Panc1 (cell line): ENCODE measurements at regions not wholly inside any gene's neighbourhood (a gene's known extent, or its start where the extent isn't known, plus 50 kb on each side); places are given as distances from the start of the nearest gene placed in this dataset.

Experiments used
- ATAC-seq: fragments of 200-7000 bp; cut with Tn5 transposase; 2 replicates; pipeline ENCODE4 v1.9.1; 2020; ENCODE audit warnings: mild to moderate bottlenecking, moderate library complexity
- BruUV-seq: library from RNA; stranded (reverse); fragments of 400-500 nt; replicated peaks from 2 replicates; lab custom pipeline; 2021; lab: Mats Ljungman, UMichigan
- CTCF ChIA-PET: fragments of 300-600 bp; sonication (Branson Sonifier 250); formaldehyde crosslinking; loops from one replicate; lab custom pipeline; 2022; ENCODE audit warnings: antibody characterized with exemption; lab: Charles Lee
- POLR2A ChIA-PET: fragments of 300-600 bp; sonication (Branson Sonifier 250); formaldehyde crosslinking; loops from one replicate; lab custom pipeline; 2022; ENCODE audit warnings: antibody characterized with exemption; lab: Charles Lee
- DNase-seq: peaks from one replicate; pipeline ENCODE4 v3.0.0-alpha.2; 2010; ENCODE audit warnings: low read depth, low spot score
- H3K27ac ChIP-seq: 2 replicates; pipeline ENCODE4 v1.5.1; 2011; ENCODE audit warnings: mild to moderate bottlenecking, low read length, inconsistent platforms
- H3K27me3 ChIP-seq: fragments of 200-500 bp; sonication (Bioruptor generic); 2 replicates; pipeline ENCODE4 v1.6.0; 2014; ENCODE audit warnings: low read length, inconsistent platforms; ENCODE audit not compliant: control insufficient read depth, insufficient read depth
- H3K36me3 ChIP-seq: fragments of 200-500 bp; sonication (Bioruptor generic); 2 replicates; pipeline ENCODE4 v1.5.1; 2014; ENCODE audit warnings: inconsistent platforms, mild to moderate bottlenecking, low read length, moderate library complexity; ENCODE audit not compliant: control insufficient read depth, insufficient read depth
- H3K4me1 ChIP-seq: 2 replicates; pipeline ENCODE4 v1.5.1; 2011; ENCODE audit warnings: inconsistent platforms, mild to moderate bottlenecking, low read length, moderate library complexity; ENCODE audit not compliant: control insufficient read depth, insufficient read depth
- H3K4me3 ChIP-seq, 2 experiments: 2 replicates each; pipeline ENCODE4 v1.5.1; 2011 to 2012; ENCODE audit warnings: low read depth in 2 of 2, low read length in 2 of 2, mild to moderate bottlenecking in 2 of 2, inconsistent platforms in 1 of 2, moderate library complexity in 1 of 2
- H3K9me3 ChIP-seq: fragments of 200-500 bp; sonication (Bioruptor generic); 2 replicates; pipeline ENCODE4 v1.5.1; 2014; ENCODE audit warnings: low read depth, mild to moderate bottlenecking, inconsistent platforms, low read length, moderate library complexity; ENCODE audit not compliant: control insufficient read depth, insufficient read depth
- POLR2AphosphoS5 ChIP-seq: IDR thresholded peaks from 2 replicates; pipeline ENCODE4 v1.6.1; 2012; ENCODE audit warnings: mild to moderate bottlenecking, low read depth, low read length, moderate library complexity
- SIN3A ChIP-seq: IDR thresholded peaks from 2 replicates; pipeline ENCODE4 v1.6.1; 2012; ENCODE audit warnings: low read depth, mild to moderate bottlenecking, low read length, moderate library complexity, borderline replicate concordance; ENCODE audit not compliant: insufficient read depth
- TCF7L2 ChIP-seq: IDR thresholded peaks from 2 replicates; pipeline ENCODE4 v1.6.1; 2011; ENCODE audit warnings: mild to moderate bottlenecking, low read depth, low read length, inconsistent platforms
- in situ Hi-C: cut with HindIII; loops from 2 replicates; pipeline ENCODE4 v1.10.0; 2016; ENCODE audit warnings: low sequenced_read_pairs, low pct_unique_long_range_greater_than_20kb
- intact Hi-C: fragments of 100-400 bp; cut with micrococcal nuclease; formaldehyde crosslinking; loops from one replicate; pipeline ENCODE4 v1.10.0; 2022; ENCODE audit not compliant: unreplicated experiment
- TF ChIP-seq, protein P1 (sequence below): fragments of 450-650 bp; IDR thresholded peaks from 2 replicates; pipeline ENCODE4 v1.5.1; 2017; ENCODE audit warnings: mild to moderate bottlenecking
- TF ChIP-seq, protein P2 (sequence below), 2 experiments: IDR thresholded peaks; 2 replicates each; pipeline ENCODE4 v1.6.1; 2011 to 2012; ENCODE audit warnings: low read depth in 2 of 2, control low read depth in 1 of 2, low read length in 1 of 2, mild to moderate bottlenecking in 1 of 2, moderate library complexity in 1 of 2; ENCODE audit not compliant: insufficient read depth in 1 of 2

DNA sequence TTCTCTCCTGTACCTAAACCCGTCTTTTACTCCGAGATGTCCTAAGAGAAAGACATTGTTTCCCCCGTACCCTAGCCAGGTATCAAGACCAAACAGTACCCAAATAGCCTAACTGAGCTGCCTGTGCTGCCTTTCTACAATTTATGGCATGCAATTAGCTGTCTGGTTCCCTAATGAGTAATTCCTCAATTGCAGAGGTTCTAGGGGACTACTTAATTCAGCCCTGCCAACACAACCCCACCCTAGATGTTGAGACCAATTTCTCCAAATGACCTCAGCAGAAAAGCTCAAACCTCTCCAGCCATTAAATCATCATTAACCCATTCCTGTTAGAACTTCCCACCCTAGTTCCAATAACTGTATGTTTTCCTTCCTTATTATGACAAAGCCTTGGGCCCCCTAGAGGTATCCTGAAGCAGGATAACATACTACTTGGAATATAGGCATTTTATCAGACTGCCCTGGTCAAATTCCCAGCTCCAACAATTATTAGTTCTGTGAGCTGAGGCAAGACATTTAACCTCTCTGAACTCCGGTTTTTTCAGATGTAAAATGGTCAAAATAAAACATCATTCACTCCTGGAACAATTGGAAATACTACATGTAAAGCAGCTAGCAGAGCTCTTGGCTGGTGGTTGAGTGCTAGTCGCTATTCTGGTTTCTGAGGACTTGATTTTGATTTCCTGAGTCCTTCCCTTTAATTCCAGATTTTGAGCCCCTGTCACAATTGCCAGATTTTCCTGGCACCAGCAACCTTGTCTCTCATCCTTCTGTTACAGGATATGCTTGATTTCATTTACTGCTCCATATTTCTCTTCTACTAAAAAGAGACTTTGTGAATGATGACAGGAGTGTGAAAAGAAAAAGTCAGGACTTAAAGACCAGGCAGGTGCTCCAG is 244.6 kb upstream of the TENM3 start:
- no peak for TF ChIP-seq POLR2AphosphoS5
- H3K4me1 ChIP-seq = no peaks in the 10 kb centered on the region
- CTCF ChIA-PET = no interaction called here
- in situ Hi-C loops (no loop called here), intact Hi-C loops (no loop called here)
- no peak for ATAC-seq
- H3K9me3 ChIP-seq = no peaks in the 10 kb centered on the region
- no TSS peak for BruUV-seq
- H3K27ac ChIP-seq = no peak overlapping the region
- no peak overlapping the region for H3K4me3 ChIP-seq
- no peaks in the 10 kb centered on the region for H3K36me3 ChIP-seq
- no peaks in the 10 kb centered on the region for H3K27me3 ChIP-seq
- POLR2A ChIA-PET = no interaction called here
- no peak for DNase-seq

DNA sequence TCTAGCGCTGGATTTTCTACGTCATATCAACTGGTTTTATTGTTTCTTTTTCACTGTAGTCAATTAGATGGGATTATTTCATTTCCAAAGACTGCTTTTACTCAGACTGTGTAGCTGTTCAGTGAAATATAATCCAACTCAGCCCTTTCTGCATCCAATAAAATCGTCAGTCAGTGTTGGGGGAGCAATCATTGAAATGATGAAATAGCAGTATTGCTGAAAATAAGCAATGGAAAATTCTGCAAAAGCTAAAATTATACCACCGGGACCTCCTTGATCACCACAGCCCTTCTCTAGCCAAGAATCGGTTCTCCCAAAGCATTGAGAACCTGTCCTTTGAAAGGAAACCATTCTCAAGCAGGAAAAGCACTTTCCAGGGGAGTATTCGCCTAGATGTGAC is 243.1 kb upstream of the TENM3 start:
- Histone ChIP-seq H3K27me3 (no peaks in the 10 kb centered on the region), H3K4me1 (no peaks in the 10 kb centered on the region), H3K27ac (no peak overlapping the region), H3K4me3 (no peak overlapping the region), H3K36me3 (no peaks in the 10 kb centered on the region), H3K9me3 (no peaks in the 10 kb centered on the region)
- intact Hi-C loops (no loop called here), in situ Hi-C loops (no loop called here)
- CTCF ChIA-PET = no interaction called here
- ATAC-seq (no peak), DNase-seq (no peak)
- POLR2A ChIA-PET = no interaction called here
- TF ChIP-seq, protein P1, sequence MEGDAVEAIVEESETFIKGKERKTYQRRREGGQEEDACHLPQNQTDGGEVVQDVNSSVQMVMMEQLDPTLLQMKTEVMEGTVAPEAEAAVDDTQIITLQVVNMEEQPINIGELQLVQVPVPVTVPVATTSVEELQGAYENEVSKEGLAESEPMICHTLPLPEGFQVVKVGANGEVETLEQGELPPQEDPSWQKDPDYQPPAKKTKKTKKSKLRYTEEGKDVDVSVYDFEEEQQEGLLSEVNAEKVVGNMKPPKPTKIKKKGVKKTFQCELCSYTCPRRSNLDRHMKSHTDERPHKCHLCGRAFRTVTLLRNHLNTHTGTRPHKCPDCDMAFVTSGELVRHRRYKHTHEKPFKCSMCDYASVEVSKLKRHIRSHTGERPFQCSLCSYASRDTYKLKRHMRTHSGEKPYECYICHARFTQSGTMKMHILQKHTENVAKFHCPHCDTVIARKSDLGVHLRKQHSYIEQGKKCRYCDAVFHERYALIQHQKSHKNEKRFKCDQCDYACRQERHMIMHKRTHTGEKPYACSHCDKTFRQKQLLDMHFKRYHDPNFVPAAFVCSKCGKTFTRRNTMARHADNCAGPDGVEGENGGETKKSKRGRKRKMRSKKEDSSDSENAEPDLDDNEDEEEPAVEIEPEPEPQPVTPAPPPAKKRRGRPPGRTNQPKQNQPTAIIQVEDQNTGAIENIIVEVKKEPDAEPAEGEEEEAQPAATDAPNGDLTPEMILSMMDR = no peak
- TF ChIP-seq POLR2AphosphoS5 = no peak
- TF ChIP-seq, protein P2, sequence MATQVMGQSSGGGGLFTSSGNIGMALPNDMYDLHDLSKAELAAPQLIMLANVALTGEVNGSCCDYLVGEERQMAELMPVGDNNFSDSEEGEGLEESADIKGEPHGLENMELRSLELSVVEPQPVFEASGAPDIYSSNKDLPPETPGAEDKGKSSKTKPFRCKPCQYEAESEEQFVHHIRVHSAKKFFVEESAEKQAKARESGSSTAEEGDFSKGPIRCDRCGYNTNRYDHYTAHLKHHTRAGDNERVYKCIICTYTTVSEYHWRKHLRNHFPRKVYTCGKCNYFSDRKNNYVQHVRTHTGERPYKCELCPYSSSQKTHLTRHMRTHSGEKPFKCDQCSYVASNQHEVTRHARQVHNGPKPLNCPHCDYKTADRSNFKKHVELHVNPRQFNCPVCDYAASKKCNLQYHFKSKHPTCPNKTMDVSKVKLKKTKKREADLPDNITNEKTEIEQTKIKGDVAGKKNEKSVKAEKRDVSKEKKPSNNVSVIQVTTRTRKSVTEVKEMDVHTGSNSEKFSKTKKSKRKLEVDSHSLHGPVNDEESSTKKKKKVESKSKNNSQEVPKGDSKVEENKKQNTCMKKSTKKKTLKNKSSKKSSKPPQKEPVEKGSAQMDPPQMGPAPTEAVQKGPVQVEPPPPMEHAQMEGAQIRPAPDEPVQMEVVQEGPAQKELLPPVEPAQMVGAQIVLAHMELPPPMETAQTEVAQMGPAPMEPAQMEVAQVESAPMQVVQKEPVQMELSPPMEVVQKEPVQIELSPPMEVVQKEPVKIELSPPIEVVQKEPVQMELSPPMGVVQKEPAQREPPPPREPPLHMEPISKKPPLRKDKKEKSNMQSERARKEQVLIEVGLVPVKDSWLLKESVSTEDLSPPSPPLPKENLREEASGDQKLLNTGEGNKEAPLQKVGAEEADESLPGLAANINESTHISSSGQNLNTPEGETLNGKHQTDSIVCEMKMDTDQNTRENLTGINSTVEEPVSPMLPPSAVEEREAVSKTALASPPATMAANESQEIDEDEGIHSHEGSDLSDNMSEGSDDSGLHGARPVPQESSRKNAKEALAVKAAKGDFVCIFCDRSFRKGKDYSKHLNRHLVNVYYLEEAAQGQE (IDR thresholded peaks at IDR 0.05; ENCODE audit: insufficient read depth in 1 of 2, low read depth in 2 of 2, low read length in 1 of 2) = no peak
- BruUV-seq = no TSS peak

DNA sequence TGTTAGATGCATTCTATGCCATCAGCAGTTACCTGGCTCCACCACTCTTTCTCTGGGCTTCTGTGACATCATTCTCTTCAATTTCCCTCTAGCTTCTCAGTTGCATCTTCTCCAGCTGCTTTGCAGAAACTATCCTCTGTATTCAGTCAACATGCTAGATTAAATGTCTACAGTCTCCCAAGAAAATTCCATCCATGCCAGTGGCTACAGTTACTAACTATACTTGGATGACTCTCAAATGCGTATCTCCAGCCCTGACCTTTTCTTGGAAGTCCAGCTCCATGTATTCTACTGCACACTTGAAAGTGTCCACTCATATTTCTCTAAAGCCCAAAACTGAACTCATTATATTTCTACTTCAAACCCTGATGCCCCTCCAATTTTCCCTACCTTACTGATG is 232.3 kb upstream of the TENM3 start:
- in situ Hi-C loops (no loop called here), intact Hi-C loops (no loop called here)
- ChIA-PET POLR2A (no interaction called here), CTCF (no interaction called here)
- no peak for ATAC-seq
- Histone ChIP-seq H3K36me3 (no peaks in the 10 kb centered on the region), H3K4me1 (no peaks in the 10 kb centered on the region), H3K27ac (no peak overlapping the region), H3K27me3 (no peaks in the 10 kb centered on the region), H3K4me3 (no peak overlapping the region), H3K9me3 (no peaks in the 10 kb centered on the region)
- no TSS peak for BruUV-seq
- TF ChIP-seq, protein P1 = no peak
- TF ChIP-seq TCF7L2 (no peak), SIN3A (no peak), POLR2AphosphoS5 (no peak)
- TF ChIP-seq, protein P2 (IDR thresholded peaks at IDR 0.05; ENCODE audit: insufficient read depth in 1 of 2, low read depth in 2 of 2, low read length in 1 of 2) = no peak
- DNase-seq = no peak
